ENCODE measurements at regions not wholly inside any gene's neighbourhood (a gene's known extent, or its start where the extent isn't known, plus 50 kb on each side); places are given as distances from the start of the nearest gene placed in this dataset.
"Not testable (repeated sequence)": the region's sequence is repeated elsewhere in the genome, so short reads cannot be mapped to it uniquely, and the experiment has no call there.

DNA sequence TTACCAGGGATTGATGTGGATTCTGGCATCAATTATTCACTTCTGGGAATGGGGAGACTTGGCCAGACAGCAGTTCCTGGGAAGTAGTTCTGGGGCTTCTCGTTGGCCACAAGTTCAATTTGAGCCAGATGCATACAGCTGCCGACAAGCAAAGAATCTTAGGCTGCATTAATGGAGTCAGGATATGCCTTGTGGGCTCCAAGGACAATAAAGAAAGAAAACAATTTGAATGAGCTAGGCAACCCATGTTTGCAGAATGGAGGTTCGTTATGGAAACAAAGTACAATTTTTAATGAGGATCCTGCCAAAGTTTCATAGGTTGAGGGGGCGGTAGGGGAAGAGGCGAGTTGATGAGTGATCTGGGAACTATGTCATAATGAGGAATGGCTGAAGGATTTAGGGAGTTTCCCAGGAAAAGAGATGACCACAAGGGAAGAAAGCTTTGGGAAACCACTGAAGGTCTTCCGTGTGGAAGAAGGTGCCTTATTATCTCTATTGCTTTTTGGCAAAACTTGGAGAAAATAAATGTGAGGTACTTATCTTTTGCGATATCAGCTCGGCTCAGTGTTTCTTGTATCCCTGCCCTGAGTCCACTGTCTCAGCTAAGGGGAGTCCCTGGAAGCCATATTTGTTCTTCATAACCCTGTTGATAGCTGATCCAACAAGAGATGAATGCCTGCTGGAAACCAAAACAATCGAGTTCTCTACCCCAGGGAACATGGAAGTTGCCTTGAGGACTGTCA is 181.0 kb upstream of the ZNF217 start:
- DNase-seq (ENCODE audit: low read depth), result peak; percentile 93

DNA sequence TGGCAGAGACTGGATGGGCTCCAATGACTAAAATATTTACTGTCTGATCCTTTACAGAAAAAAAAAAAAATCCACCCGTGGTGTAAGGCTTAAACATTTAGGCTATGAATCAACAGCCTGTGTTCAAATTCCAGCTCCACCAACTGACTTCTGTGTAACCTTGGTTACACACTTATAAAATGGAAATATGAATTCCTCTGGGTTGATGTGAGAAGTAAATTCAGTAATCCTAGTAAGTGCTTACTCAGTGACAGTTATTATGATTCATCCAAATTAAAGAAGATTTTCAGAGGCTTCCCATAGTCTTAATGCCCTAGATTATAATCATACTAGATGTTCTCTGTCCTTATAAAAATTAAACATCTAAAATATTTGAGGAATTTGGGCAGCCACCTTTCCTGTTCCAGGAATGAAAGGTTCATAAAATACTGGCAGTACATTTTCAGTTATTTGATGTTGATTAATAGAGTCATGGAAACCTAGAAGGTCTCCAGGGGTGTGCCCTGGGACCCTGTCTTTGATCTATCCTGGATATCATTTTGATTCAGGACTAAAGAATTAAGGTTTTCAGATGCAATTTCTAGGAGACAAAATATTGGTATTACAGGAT is 180.3 kb upstream of the ZNF217 start:
- DNase-seq (ENCODE audit: low read depth), result peak; percentile 96

DNA sequence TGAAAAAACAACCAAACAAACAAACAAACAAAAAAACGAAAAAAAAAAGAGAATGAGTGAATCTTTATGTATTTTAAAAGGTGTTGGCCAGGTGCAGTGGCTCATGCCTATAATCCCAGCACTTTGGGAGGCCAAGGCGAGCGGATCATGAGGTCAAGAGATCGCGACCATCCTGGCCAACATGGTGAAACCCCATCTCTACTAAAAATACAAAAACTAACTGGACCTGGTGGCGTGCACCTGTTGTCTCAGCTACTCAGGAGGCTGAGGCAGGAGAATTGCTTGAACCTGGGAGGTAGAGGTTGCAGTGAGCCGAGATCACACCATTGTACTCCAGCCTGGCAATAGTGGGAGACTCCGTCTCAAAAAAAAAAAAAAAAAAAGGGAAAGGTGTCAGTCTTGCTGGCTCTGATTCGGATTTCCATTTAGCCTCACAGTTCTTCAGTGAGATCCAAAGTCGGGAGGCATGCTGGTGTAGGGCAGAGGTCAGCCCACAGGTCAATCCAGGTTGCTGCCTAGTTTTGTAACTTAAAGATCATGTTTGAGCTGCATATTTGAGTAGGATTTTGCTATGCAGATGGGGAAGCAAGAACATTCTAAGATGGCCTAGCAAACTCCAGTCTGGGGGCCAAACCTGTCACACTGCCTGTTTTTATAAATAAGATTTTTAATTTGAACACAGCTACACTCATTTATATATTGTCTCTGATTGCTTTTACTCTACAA is 179.6 kb upstream of the ZNF217 start:
- DNase-seq (ENCODE audit: low read depth), result not testable (repeated sequence)

DNA sequence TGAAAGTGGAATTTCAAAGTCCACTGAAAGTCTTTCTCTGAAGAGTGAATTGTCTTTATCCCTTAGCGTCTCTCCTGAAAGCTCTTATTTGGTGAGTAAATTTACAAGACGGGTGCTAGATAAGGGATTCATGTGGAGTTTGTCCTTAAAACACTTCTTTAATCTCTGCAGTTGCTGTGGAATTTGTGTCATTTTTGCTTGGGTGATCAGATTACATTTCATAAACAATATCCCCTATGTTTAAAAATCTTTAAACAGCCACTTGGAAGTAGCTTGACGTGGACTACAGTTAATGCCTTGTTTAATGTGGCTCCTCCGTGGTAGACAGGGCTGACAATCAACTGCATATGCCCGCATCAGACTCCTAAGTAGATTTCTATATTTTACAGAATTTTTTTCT is 175.4 kb upstream of the ZNF217 start:
- DNase-seq (ENCODE audit: low read depth), result no peak

DNA sequence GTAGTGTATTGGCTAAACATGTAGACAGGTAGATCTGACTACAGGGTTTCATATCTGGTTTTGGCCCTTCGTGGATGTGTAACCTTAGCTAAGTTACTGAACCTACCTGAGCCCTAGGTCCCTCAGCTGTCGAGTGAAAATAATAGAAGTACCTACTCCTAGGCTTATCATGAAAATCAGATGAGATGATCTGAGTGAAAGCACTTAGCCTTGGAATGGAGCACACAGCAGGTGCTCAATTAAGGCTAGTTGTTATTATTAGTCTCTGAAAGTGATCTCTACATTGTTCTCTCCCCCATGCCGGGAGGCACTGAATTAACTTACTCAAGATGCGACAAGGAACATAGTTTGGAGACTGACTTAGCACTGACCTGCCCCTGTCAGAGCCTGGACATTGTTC is 174.7 kb upstream of the ZNF217 start:
- no peak for DNase-seq (ENCODE audit: low read depth)

DNA sequence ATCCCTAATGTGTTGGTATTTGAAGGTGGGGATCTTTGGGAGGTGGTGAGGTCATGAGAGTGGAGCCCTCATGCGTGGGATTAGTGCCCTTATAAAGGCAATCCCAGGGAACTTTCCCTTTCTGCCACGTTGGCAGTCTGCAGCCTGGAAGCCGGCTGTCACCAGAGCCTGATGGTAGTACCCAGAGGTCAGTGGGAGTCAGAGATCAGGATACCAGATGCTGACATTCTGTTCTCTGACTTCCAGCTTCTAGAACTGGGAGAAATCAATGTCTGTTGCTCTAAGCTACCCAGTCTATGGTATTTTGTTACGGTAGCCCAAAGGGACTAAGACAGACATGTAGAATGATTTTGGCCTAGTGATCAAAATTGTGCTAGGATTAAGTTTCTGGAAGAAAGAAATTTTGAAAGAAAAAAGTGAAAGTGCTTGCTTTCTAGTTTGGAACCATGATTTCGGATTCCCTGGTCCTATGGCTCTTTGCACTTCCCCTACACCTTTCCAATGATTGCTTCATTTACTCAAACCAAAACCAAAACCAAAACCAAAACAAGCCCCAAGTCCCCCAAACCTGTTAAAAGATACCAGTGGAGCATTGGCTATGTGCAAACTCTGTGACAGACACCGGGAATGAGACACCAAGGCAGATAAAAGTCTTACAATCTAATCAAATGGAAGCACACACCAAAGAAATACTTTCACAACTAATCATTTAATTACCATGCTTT is 173.7 kb upstream of the ZNF217 start:
- no peak for DNase-seq (ENCODE audit: low read depth)

DNA sequence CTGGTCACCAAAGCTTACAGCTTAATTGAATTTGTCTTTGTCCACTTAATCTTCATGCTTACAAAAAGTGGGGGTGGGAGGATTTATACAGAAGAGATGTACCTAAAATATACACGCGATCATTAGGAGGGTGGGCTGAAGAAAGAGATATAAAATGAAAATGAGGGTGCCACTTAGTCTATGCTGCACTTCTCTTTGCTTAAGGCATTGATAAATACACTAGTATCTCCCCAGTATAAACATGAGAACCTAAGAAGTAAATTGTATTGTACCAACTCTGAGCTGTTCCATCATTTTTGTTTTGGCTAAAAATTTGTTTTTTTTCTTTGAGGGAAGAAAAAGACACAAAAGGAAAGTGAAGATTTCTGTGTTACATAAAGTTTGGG is 170.8 kb upstream of the ZNF217 start:
- no peak for DNase-seq (ENCODE audit: low read depth)

DNA sequence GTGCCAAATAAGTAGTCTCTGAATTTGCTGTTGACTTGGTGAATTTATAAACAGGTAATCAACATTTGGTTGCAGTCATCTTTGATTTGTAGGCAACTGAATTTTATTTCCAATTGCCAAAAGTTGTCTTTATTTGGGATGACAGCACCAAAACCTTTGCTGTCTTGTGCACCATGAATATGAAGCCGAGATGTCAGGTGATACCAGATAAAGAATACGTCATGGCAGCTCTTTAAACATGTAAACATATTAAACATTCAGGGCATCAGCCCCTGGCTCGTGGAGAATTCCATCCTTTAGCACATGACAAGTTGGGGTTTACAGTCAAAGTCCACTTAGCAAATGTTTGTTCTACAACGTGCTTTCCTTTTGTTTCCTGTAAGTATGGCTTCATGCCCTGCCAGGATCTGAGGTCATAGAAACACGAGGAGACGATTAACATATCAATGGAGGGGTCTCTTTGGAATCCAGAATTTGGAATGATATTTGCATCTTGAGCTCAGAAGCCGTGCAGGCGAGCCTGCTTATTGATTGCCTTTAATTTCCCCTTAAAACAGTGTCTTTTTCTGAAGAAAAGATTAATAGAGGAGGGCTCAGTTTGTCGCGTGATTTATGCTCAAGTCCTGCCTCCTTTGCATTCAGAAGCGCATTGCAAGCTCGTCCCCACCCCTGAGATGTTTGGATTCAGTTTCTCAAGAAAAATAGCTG is 170.2 kb upstream of the ZNF217 start:
- no peak for DNase-seq (ENCODE audit: low read depth)

DNA sequence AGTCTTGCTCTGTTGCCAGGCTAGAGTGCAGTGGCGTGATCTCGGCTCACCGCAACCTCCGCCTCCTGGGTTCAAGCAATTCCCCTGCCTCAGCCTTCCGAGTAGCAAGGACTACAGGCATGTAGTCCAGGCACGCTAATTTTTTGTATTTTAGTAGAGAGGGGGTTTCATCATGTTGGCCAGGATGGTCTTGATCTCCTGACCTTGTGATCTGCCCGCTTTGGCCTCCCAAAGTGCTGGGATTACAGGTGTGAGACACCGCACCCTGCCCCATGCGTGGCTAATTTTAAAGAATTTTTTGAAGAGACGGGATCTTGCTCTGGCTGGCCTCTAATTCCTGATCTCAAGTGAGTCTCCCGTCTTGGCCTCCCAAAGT is 168.8 kb upstream of the ZNF217 start:
- DNase-seq (ENCODE audit: low read depth), result not testable (repeated sequence)

DNA sequence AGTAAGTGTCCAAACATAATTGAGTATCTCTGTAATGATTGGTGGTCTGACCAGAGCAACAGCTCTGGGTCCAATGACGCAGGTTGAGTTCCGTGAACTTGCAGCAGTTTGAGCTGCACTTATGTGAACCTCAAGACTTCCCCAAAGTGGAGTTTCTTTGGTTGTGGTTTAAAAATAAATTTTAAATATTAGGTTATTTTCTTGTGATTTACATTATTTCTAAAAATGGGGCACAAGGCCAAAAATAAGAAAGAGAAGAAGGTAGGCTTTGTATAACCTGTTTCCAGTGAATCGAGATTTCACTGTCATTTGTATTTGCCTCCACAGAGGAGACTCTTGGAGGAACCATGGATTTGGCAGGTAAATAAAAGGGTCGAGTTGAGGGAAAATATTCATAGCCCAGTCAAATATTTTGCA is 166.4 kb upstream of the ZNF217 start:
- no peak for DNase-seq (ENCODE audit: low read depth)

DNA sequence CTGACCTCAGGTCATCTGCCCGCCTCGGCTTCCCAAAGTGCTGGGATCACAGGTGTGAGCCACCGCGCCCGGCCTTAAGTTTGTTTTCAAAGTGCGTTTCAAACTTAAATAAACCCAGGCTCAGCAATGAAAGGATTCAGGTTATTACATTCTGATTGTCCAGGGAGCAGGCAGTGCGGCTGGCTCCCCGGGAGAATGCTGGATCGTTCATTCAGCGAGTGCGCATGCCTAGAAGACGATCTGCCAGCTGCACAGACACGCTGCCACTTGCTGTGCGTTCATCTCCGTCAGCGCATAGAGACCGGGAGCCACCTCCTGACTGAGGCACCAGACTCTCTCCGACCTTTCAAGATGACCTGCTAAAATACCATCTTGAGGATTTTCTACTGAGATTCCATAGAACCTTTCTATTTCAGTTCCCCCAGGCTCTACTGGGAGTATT is 163.9 kb upstream of the ZNF217 start:
- no peak for DNase-seq (ENCODE audit: low read depth)

DNA sequence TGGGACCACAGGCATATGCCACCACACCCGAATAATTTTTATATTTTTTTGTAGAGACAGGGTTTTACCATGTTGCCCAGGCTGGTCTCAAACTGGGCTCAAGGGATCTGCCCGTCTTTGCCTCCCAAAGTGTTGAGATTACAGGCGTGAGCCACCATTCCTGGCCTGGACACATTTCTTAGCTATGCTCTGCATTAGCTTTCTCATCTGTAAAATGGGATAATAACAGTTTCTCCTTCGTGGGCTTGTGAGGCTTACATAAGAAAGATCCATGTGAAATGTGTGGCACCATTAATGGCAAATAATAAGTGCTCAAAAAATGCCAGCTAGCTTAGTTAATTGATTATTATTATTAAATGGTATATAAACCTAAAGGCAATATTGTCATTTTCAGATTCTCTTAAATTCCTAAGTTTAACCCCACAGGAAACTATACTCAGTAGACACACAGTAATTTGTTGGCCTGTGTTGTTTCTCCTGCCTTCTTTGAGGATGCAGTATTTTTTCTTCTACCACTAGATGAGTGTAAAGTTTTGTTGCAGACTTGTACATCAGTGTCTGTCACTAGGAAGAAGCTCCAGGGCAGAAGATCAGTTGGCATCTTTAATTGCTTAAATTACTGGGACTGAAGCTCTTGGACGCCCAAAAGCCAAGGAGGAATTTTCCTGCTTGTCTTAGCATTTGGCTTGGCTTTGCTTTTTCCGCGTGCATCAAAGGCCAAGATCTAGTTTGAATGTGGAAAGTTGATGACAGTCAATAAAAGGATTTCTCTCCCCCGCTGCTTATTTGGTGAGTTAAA is 162.3 kb upstream of the ZNF217 start:
- DNase-seq (ENCODE audit: low read depth), result no peak

DNA sequence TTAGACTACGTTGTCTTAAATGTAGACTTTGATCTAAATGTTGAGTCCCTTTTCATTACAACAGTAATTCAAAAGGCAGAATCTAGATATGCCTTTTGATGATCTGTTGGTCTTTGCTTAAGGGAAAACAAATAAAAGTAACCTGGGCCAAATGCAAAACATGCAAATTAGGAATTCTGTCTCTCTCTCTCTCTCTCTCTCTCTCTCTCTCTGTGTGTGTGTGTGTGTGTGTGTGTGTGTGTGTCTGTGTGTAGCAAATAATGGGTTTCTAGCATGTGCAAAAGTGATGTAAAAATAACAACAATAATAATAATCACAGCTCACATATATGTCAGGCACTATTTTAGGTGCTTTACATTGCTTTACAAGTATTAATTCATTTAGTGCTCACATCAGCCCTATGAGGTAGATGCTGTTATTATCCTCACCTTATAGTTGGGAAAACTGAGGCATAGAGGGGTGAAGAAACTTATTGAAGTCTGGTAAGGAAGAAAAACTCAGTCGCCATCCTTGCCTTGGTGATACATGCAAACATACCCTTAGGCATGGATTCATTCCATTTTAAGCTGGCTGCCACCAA is 160.3 kb upstream of the ZNF217 start:
- no peak for DNase-seq (ENCODE audit: low read depth)

DNA sequence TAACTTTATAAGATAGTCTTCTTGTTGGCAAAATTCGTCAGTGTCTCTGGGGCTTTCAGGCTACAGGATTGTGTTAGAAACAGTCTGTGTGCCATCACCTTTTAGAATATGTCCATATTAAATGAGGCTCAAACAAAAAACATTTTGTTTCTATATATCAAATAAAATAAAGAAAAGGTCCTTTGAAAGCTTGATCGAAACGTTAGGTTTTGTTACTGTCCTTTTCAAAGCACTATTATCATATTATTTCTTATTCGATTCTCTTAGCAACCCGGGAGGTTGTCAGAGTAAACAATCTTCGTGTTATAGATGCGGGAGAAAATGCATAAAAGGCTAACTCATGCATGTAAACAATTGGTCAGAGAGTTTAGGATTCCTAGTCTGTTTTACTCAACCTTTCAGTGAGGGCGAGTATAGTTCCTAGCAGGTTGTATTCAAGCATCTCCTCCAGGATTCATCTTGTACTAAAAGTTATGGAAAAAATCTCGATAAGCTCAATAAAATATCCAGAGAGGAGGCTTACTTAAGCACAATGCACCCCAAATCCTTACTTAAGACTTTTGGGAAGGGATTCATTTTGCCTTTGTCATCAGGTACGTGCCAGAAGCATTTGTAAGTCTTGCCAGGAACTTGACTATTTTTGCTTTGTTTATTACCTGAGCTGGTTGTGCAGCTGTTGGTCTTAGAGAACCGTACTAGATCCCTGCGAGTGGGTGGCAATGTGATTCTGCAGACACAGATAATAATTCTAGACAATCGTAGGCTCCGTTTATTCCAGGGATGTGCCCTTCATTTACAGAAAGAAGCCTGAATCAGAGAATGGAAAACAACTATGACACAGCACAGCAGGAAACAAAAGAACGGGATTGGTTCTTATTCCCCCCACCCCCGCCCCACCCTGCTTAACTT is 159.6 kb upstream of the ZNF217 start:
- no peak for DNase-seq (ENCODE audit: low read depth)

DNA sequence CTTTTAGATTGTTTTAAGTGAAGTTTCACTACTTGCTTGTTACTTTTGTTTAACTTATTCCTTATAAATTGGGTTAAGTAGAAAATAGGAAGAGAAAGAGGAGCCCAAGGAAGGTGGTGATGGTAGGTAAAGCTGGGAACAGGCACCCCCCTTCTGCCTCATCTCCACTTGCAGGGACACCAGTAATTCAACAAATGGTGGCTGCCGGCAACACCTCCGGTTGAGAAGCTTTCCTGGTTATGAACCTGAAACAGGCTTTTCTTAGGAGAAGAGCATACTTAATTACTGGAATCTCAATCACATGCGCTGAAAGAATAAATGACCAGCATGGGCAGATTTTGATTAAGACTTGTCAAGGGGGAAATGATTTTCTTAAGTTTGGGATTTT is 158.9 kb upstream of the ZNF217 start:
- no peak for DNase-seq (ENCODE audit: low read depth)

DNA sequence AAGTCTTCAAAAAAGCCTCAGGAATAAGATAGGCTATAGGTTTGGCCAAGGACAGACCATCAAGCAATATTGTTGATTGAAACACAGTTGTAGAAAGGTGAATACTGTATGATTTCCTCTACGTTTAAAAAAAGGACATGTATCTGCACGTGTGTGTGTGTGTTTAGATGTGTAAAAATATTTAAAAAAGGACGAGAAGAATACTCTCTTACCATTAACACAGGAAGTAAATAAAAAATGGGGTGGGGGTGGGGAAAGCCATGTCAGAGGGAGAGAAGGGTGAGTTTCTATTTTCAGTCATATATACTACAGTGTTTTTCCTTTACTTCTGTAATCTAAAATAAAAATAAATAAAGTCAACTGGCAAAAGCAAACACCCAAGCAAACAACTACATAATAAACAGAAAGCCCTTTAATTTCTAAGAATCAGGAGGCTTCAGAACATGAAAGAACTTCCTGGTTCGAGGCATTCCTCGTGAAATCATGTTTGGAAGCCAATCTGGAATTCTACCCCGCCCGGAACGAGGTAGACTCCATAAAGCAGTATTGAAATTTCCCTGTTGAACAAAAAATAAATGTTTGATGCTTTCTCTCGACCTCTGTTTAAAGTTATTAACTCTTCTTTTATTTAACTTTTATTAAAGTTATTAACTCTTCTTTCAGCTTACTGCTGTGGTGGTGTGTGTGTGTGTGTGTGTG is 158.1 kb upstream of the ZNF217 start:
- no peak for DNase-seq (ENCODE audit: low read depth)

DNA sequence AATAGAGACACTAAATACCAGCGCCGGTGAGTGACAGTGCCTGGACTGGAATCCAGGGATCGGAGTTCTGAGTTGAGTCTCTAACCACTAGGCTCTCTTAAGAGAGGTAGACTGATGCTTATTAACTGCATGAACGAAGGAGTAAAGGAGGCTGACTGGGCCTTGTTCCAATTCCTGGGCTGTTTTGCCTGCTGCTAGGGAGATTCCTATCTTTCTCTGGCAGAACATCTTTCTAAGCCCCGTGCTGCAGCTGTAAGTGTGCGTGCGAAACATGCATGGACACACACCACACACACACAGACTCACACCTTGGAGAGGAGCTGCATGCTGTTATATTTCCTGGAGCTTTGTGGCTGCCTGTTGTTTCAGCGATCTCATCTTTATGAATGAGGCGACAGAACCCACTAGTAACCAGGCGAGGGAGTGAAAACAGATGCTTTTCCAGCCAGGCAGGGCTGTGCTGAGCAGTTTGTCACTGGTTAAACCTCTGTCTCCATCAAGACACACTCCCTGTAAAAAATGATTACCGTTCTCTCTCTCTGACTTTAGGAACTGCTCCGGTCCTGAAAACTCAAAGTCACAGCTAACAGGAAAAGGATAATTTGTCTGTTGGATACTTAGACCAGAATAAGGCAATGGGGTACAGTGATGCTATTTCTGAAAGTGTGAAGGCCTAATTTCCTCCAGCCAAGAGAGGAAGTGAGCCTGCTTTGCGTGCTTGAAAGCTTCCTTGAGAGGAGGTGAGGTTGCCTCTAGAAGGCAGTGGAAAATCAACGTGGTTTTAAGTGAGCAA is 157.4 kb upstream of the ZNF217 start:
- no peak for DNase-seq (ENCODE audit: low read depth)

DNA sequence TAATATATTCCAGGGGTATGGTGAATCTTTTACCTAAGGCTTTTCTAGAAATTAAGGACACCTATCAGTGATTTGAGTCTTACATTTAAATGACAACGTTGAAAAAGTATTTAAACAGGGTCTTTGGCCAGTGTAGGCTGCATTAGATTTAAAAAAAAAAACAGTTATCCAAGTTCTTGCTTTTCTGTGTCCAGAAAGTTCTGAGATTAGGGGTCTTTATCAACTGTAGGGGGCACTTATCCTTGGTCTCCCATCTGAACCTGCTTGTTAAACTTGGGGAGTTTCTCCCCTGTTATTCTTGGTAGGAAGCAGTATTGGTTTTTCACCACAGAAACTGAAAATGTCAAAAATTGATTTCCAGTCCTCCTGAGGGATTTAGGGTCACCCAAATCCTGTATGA is 155.9 kb upstream of the ZNF217 start:
- DNase-seq (ENCODE audit: low read depth), result no peak
